ENCODE measurements at regions not wholly inside any gene's neighbourhood (a gene's known extent, or its start where the extent isn't known, plus 50 kb on each side); places are given as distances from the start of the nearest gene placed in this dataset.

- TF ChIP-seq EZH2 (IDR thresholded peaks at IDR 0.05; ENCODE audit: insufficient read depth, poor library complexity, severe bottlenecking): no peak
- no peak for TF ChIP-seq EZH2phosphoT487 (IDR thresholded peaks at IDR 0.05; ENCODE audit: insufficient read depth, low read depth)
Measured at GRCh38 chr18:25587545-25587944, 235.6 kb upstream of the ZNF521 start.

Measured in GM23248 (cell line).